ENCODE measurements at regions not wholly inside any gene's neighbourhood (a gene's known extent, or its start where the extent isn't known, plus 50 kb on each side); places are given as distances from the start of the nearest gene placed in this dataset.

GRCh38 chr5:145579301-145579700, 255.8 kb downstream of the PRELID2 start:
- H3K27me3 ChIP-seq: no peaks in the 10 kb centered on the region
- no peak overlapping the region for H3K4me3 ChIP-seq
- no peak for ATAC-seq
- no peak for DNase-seq
- intact Hi-C loops (cut with DNase I): no loop called here
- no peaks in the 10 kb centered on the region for H3K36me3 ChIP-seq
- 50 to 95% (median 86%) methylated on average over 1 of the region's 1 CpG for WGBS, 4 donors
- H3K27ac ChIP-seq: no peak overlapping the region
- TF ChIP-seq, protein P1, sequence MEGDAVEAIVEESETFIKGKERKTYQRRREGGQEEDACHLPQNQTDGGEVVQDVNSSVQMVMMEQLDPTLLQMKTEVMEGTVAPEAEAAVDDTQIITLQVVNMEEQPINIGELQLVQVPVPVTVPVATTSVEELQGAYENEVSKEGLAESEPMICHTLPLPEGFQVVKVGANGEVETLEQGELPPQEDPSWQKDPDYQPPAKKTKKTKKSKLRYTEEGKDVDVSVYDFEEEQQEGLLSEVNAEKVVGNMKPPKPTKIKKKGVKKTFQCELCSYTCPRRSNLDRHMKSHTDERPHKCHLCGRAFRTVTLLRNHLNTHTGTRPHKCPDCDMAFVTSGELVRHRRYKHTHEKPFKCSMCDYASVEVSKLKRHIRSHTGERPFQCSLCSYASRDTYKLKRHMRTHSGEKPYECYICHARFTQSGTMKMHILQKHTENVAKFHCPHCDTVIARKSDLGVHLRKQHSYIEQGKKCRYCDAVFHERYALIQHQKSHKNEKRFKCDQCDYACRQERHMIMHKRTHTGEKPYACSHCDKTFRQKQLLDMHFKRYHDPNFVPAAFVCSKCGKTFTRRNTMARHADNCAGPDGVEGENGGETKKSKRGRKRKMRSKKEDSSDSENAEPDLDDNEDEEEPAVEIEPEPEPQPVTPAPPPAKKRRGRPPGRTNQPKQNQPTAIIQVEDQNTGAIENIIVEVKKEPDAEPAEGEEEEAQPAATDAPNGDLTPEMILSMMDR (IDR thresholded peaks at IDR 0.05): no peak
- TF ChIP-seq POLR2A (IDR thresholded peaks at IDR 0.05): no peak
- H3K4me1 ChIP-seq: no peaks in the 10 kb centered on the region
- peaks cover 0 to 59% (median 18%) of the 10 kb centered on the region in 12 donors for H3K9me3 ChIP-seq

- WGBS, 4 donors: 85 to 94% (median 88%) methylated on average over 3 of the region's 3 CpGs
- H3K9me3 ChIP-seq: peaks cover 0 to 41% (median 14%) of the 10 kb centered on the region in 12 donors
- intact Hi-C loops (cut with DNase I): no loop called here
- no peak overlapping the region for H3K27ac ChIP-seq
- ATAC-seq: no peak
- no peaks in the 10 kb centered on the region for H3K36me3 ChIP-seq
- H3K4me1 ChIP-seq: no peaks in the 10 kb centered on the region
- TF ChIP-seq, protein P1 (IDR thresholded peaks at IDR 0.05): no peak
- TF ChIP-seq POLR2A (IDR thresholded peaks at IDR 0.05): no peak
- H3K27me3 ChIP-seq: no peaks in the 10 kb centered on the region
- no peak overlapping the region for H3K4me3 ChIP-seq
- no peak for DNase-seq
These were observed 260.1 kb downstream of the PRELID2 start for GRCh38 chr5:145574889-145575573.

DNA sequence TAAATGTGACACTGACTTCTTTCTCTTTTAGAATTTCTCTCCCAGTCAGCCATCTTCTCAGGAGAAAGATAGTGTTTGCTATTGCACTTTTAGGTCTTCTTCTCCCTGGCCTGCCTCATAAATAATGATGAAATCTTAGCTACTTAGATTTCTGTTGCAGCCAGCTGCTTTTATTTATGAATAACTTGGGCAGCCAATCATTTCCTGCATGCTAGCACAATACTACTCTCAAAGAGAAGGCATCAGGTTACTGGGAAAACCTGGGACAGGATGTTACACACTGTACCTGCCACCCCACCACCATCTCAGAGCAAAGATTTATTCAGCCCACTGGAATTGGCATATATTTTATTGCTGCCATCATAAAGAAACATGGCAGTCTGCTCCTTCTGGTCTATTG, 266.6 kb downstream of the PRELID2 start:
- DNase-seq: no peak
- H3K27ac ChIP-seq: no peak overlapping the region
- no peaks in the 10 kb centered on the region for H3K27me3 ChIP-seq
- H3K4me1 ChIP-seq: no peaks in the 10 kb centered on the region
- intact Hi-C loops (cut with DNase I): no loop called here
- TF ChIP-seq, protein P1 (IDR thresholded peaks at IDR 0.05): no peak
- no peak for ATAC-seq
- peaks cover 0 to under 1% (median 0%) of the 10 kb centered on the region in 12 donors for H3K9me3 ChIP-seq
- H3K4me3 ChIP-seq: no peak overlapping the region
- H3K36me3 ChIP-seq: no peaks in the 10 kb centered on the region

GRCh38 chr5:145562931-145563330, 272.2 kb downstream of the PRELID2 start:
- no peak overlapping the region for H3K27ac ChIP-seq
- ATAC-seq (no peak), DNase-seq (no peak)
- no peaks in the 10 kb centered on the region for H3K27me3 ChIP-seq
- H3K4me3 ChIP-seq: no peak overlapping the region
- 76 to 82% (median 80%) methylated on average over 4 of the region's 4 CpGs for WGBS, 4 donors
- H3K9me3 ChIP-seq: no peaks in the 10 kb centered on the region
- H3K36me3 ChIP-seq: no peaks in the 10 kb centered on the region
- no peaks in the 10 kb centered on the region for H3K4me1 ChIP-seq
- TF ChIP-seq, protein P1 (IDR thresholded peaks at IDR 0.05): no peak
- intact Hi-C loops (cut with DNase I): no loop called here

All from heart left ventricle (tissue), 16 donors.